ENCODE measurements at regions not wholly inside any gene's neighbourhood (a gene's known extent, or its start where the extent isn't known, plus 50 kb on each side); places are given as distances from the start of the nearest gene placed in this dataset.

GRCh38 chr14:30275604-30276003, 283.4 kb upstream of the G2E3 start:
- TF ChIP-seq BRCA1 (IDR thresholded peaks at IDR 0.05; ENCODE audit: low read depth, low read length) (no peak), SREBF1 (IDR thresholded peaks at IDR 0.05; ENCODE audit: low read length) (no peak), RFX5 (IDR thresholded peaks at IDR 0.05; ENCODE audit: low read depth, low read length) (no peak), YY1 (IDR thresholded peaks at IDR 0.05; ENCODE audit: low read depth, low read length) (no peak), CHD2 (IDR thresholded peaks at IDR 0.05; ENCODE audit: borderline replicate concordance, low read depth, low read length) (no peak), CTCF (IDR thresholded peaks at IDR 0.05 in 2 of 3, conservative IDR thresholded peaks at IDR 0.05 in 1 of 3; ENCODE audit: control insufficient read depth in 2 of 3, extremely low read depth in 1 of 3, insufficient read depth in 1 of 3, low read depth in 3 of 3, low read length in 3 of 3) (no peak), KAT2A (conservative IDR thresholded peaks at IDR 0.05; ENCODE audit: control insufficient read depth, low read depth, low read length) (no peak), PML (IDR thresholded peaks at IDR 0.05; ENCODE audit: low read length) (no peak), MAX (IDR thresholded peaks at IDR 0.05; ENCODE audit: low read depth, low read length) (no peak)

Data from GM12878 (cell line).